ENCODE measurements at regions not wholly inside any gene's neighbourhood (a gene's known extent, or its start where the extent isn't known, plus 50 kb on each side); places are given as distances from the start of the nearest gene placed in this dataset.

GRCh38 chr6:147765541-147765940 lies 257.1 kb downstream of the SAMD5 start:
- TF ChIP-seq, protein P1, sequence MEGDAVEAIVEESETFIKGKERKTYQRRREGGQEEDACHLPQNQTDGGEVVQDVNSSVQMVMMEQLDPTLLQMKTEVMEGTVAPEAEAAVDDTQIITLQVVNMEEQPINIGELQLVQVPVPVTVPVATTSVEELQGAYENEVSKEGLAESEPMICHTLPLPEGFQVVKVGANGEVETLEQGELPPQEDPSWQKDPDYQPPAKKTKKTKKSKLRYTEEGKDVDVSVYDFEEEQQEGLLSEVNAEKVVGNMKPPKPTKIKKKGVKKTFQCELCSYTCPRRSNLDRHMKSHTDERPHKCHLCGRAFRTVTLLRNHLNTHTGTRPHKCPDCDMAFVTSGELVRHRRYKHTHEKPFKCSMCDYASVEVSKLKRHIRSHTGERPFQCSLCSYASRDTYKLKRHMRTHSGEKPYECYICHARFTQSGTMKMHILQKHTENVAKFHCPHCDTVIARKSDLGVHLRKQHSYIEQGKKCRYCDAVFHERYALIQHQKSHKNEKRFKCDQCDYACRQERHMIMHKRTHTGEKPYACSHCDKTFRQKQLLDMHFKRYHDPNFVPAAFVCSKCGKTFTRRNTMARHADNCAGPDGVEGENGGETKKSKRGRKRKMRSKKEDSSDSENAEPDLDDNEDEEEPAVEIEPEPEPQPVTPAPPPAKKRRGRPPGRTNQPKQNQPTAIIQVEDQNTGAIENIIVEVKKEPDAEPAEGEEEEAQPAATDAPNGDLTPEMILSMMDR (conservative IDR thresholded peaks at IDR 0.05 in 1 of 2, IDR thresholded peaks at IDR 0.05 in 1 of 2; ENCODE audit: extremely low read depth in 1 of 2, insufficient read depth in 1 of 2, low read depth in 1 of 2, low read length in 2 of 2): no peak
- TF ChIP-seq EZH2 (IDR thresholded peaks at IDR 0.05; ENCODE audit: borderline replicate concordance, low read length): no peak

Measured in mammary epithelial cell (primary cell).